GM18507 (cell line): ENCODE measurements at regions not wholly inside any gene's neighbourhood (a gene's known extent, or its start where the extent isn't known, plus 50 kb on each side); places are given as distances from the start of the nearest gene placed in this dataset.
A peak's percentile ranks its signal among the peaks of the same experiment; 100 is the strongest.

Experiments
- DNase-seq: peaks from one replicate; pipeline ENCODE4 v3.0.0; 2011; ENCODE audit warnings: low read depth; ENCODE audit not compliant: insufficient read length; ENCODE audit errors: extremely low spot score
- FAIRE-seq: peaks from 2 replicates; lab custom pipeline; 2011; peaks lifted over from hg19 to GRCh38; lab: Jason Lieb, UNC

GRCh38 chr13:40059540-40060232 lies 404.2 kb downstream of the COG6 start:
- peak; percentile 39 for FAIRE-seq
- no peak for DNase-seq

- peak; percentile 22 for DNase-seq
- FAIRE-seq, result peak; percentile 79
Observed at GRCh38 chr13:40060296-40061007, 405.0 kb downstream of the COG6 start.

GRCh38 chr13:40061466-40062450 lies 406.3 kb downstream of the COG6 start:
- no peak for FAIRE-seq

GRCh38 chr13:40063278-40063698 lies 407.8 kb downstream of the COG6 start:
- DNase-seq (no peak), FAIRE-seq (no peak)

More at GRCh38 chr13:40061466-40062450, 406.3 kb downstream of the COG6 start:
- DNase-seq, result no peak

GRCh38 chr13:40063703-40064102 lies 408.2 kb downstream of the COG6 start:
- FAIRE-seq (no peak), DNase-seq (no peak)

GRCh38 chr13:40064154-40065097 lies 409.0 kb downstream of the COG6 start:
- no peak for DNase-seq
- FAIRE-seq, result no peak

- FAIRE-seq, result peak; percentile 81
Observed at GRCh38 chr13:40069173-40070044, 413.9 kb downstream of the COG6 start.

GRCh38 chr13:40070357-40070756 lies 414.9 kb downstream of the COG6 start:
- DNase-seq, result no peak
- no peak for FAIRE-seq

More at GRCh38 chr13:40069173-40070044, 413.9 kb downstream of the COG6 start:
- peak; percentile 35 for DNase-seq

- DNase-seq, result no peak
- no peak for FAIRE-seq
Observed at GRCh38 chr13:40072663-40073120, 417.2 kb downstream of the COG6 start.

GRCh38 chr13:40074338-40074737 lies 418.9 kb downstream of the COG6 start:
- FAIRE-seq (no peak), DNase-seq (no peak)

GRCh38 chr13:40075281-40075680 lies 419.8 kb downstream of the COG6 start:
- FAIRE-seq (no peak), DNase-seq (no peak)

- DNase-seq (no peak), FAIRE-seq (no peak)
Observed at GRCh38 chr13:40076765-40077362, 421.4 kb downstream of the COG6 start.

- DNase-seq (no peak), FAIRE-seq (no peak)
Observed at GRCh38 chr13:40077396-40078027, 422.1 kb downstream of the COG6 start.

GRCh38 chr13:40079721-40080120 lies 424.3 kb downstream of the COG6 start:
- DNase-seq (no peak), FAIRE-seq (no peak)

- DNase-seq, result no peak
- FAIRE-seq, result no peak
Observed at GRCh38 chr13:40080676-40081075, 425.2 kb downstream of the COG6 start.

GRCh38 chr13:40082639-40083038 lies 427.2 kb downstream of the COG6 start:
- no peak for FAIRE-seq
- DNase-seq, result no peak

GRCh38 chr13:40083841-40084240 lies 428.4 kb downstream of the COG6 start:
- no peak for DNase-seq
- FAIRE-seq, result no peak
